ENCODE measurements at regions not wholly inside any gene's neighbourhood (a gene's known extent, or its start where the extent isn't known, plus 50 kb on each side); places are given as distances from the start of the nearest gene placed in this dataset.

DNA sequence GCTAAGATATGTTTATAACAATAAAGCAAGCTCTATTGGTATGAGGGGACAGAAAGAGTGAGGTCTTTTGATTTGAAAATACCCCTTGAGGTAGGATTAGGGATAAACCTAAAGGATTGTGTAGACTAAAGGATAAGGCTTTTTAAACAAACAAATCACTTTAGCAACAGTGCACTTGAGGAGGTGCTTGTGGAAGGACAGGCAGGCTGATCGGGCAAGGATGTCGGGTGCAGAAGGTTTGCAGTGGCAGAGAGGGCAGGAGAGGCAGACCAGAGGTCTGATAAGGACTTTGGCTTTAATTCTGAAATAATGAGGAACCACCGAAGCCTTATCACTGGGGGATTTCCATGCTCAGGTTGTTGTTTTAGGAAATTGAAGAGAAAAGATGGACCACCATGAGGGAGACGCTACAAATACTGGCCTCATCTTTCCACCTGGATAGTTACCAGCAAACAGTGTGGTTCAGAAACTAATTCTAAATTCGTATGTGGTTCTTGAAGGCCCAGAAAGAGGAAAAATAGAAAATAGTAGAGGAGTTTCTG, 119.5 kb upstream of the KLF6 start:
- no peaks in the 10 kb centered on the region for H3K27me3 ChIP-seq (ENCODE audit: insufficient read depth, poor library complexity, severe bottlenecking)
- TF ChIP-seq GABPA (IDR thresholded peaks at IDR 0.05; ENCODE audit: low read depth) (no peak), POLR2AphosphoS5 (IDR thresholded peaks at IDR 0.05; ENCODE audit: low read depth) (no peak), SPI1 (IDR thresholded peaks at IDR 0.05; ENCODE audit: borderline replicate concordance, low read depth) (no peak)
- TF ChIP-seq, protein P1, sequence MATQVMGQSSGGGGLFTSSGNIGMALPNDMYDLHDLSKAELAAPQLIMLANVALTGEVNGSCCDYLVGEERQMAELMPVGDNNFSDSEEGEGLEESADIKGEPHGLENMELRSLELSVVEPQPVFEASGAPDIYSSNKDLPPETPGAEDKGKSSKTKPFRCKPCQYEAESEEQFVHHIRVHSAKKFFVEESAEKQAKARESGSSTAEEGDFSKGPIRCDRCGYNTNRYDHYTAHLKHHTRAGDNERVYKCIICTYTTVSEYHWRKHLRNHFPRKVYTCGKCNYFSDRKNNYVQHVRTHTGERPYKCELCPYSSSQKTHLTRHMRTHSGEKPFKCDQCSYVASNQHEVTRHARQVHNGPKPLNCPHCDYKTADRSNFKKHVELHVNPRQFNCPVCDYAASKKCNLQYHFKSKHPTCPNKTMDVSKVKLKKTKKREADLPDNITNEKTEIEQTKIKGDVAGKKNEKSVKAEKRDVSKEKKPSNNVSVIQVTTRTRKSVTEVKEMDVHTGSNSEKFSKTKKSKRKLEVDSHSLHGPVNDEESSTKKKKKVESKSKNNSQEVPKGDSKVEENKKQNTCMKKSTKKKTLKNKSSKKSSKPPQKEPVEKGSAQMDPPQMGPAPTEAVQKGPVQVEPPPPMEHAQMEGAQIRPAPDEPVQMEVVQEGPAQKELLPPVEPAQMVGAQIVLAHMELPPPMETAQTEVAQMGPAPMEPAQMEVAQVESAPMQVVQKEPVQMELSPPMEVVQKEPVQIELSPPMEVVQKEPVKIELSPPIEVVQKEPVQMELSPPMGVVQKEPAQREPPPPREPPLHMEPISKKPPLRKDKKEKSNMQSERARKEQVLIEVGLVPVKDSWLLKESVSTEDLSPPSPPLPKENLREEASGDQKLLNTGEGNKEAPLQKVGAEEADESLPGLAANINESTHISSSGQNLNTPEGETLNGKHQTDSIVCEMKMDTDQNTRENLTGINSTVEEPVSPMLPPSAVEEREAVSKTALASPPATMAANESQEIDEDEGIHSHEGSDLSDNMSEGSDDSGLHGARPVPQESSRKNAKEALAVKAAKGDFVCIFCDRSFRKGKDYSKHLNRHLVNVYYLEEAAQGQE (IDR thresholded peaks at IDR 0.05; ENCODE audit: insufficient replicate concordance, low read depth), result no peak
- TF ChIP-seq, protein P2, sequence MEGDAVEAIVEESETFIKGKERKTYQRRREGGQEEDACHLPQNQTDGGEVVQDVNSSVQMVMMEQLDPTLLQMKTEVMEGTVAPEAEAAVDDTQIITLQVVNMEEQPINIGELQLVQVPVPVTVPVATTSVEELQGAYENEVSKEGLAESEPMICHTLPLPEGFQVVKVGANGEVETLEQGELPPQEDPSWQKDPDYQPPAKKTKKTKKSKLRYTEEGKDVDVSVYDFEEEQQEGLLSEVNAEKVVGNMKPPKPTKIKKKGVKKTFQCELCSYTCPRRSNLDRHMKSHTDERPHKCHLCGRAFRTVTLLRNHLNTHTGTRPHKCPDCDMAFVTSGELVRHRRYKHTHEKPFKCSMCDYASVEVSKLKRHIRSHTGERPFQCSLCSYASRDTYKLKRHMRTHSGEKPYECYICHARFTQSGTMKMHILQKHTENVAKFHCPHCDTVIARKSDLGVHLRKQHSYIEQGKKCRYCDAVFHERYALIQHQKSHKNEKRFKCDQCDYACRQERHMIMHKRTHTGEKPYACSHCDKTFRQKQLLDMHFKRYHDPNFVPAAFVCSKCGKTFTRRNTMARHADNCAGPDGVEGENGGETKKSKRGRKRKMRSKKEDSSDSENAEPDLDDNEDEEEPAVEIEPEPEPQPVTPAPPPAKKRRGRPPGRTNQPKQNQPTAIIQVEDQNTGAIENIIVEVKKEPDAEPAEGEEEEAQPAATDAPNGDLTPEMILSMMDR (IDR thresholded peaks at IDR 0.05; ENCODE audit: insufficient read depth, low read length), result no peak
- no peak for DNase-seq (ENCODE audit: low read depth in 1 of 2, low spot score in 1 of 2)
- no peak overlapping the region for H3K27ac ChIP-seq (replicated peaks)
- H3K4me3 ChIP-seq (replicated peaks; ENCODE audit: insufficient read depth, low read length), result no peak overlapping the region

DNA sequence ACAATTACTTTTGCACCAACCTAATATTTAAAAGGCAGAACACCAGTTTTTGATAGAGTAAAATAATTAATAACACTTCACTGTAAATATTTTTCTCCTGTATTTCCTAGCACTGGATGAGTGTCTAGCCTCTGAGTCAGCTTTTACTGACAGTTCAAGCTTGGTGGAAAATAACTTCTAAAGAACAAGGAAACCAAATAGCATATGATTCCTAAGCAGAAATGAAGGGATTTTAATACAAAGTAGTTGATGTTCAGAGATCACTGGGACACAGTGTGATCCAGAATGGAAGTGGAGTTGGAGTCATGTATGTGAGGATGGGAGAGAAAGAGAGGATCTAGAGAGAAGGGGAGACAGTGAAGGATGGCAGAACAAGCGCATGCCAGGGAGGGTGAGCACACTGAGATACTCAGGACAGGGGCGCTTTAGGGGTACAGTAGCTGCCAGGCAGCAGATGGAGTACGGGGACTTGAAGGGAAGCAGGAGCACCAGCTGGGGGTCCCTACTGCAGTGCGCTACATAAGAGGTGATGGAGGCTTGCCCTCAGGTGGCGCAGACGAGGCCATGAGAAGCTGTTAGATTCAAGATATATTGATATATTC, 117.9 kb upstream of the KLF6 start:
- no peaks in the 10 kb centered on the region for H3K27me3 ChIP-seq (ENCODE audit: insufficient read depth, poor library complexity, severe bottlenecking)
- no peak overlapping the region for H3K27ac ChIP-seq (replicated peaks)
- DNase-seq (ENCODE audit: low read depth in 1 of 2, low spot score in 1 of 2), result no peak
- no peak overlapping the region for H3K4me3 ChIP-seq (replicated peaks; ENCODE audit: insufficient read depth, low read length)
- no peak for TF ChIP-seq POLR2AphosphoS5 (IDR thresholded peaks at IDR 0.05; ENCODE audit: low read depth)
- TF ChIP-seq, protein P2 (IDR thresholded peaks at IDR 0.05; ENCODE audit: insufficient read depth, low read length), result no peak
- TF ChIP-seq, protein P1 (IDR thresholded peaks at IDR 0.05; ENCODE audit: insufficient replicate concordance, low read depth), result no peak
- no peak for TF ChIP-seq SPI1 (IDR thresholded peaks at IDR 0.05; ENCODE audit: borderline replicate concordance, low read depth)
- no peak for TF ChIP-seq GABPA (IDR thresholded peaks at IDR 0.05; ENCODE audit: low read depth)

DNA sequence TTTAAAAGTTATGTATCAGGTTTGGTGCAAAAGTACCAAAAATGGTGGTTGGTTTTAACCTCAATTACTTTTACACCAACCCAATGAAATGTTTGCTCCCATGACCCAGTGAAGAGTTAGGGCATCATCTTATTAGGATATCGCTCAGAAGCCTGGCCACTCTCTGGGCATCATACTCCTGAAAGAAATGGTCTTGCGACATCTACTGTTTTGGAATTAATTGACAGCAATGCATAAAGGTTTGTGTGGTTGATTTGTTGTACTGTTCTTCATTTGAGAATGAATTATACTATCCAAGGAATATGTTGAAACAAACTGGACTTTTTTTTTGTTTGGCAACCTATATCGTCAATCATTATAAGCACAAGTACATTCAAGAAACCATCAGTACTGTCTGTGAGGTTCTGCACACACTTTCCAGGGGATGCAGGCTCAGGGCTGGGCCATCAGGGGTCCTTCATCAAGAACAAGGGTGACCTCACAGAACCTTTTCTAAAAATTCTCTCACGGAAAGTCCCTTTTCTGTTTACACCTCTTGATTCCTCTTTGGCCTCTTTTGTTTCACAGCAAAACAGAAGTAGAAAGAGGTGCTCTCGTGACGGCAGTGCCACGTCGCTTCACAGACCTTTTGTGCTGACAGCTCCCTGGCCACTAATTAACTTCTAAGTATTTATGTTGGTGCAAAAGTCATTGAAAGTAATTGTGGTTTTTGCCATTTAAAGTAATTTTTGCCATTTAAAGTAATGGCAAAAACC, 117.2 kb upstream of the KLF6 start:
- no peak overlapping the region for H3K27ac ChIP-seq (replicated peaks)
- no peaks in the 10 kb centered on the region for H3K27me3 ChIP-seq (ENCODE audit: insufficient read depth, poor library complexity, severe bottlenecking)
- DNase-seq (ENCODE audit: low read depth in 1 of 2, low spot score in 1 of 2), result no peak
- TF ChIP-seq, protein P2 (IDR thresholded peaks at IDR 0.05; ENCODE audit: insufficient read depth, low read length), result no peak
- TF ChIP-seq SPI1 (IDR thresholded peaks at IDR 0.05; ENCODE audit: borderline replicate concordance, low read depth) (no peak), GABPA (IDR thresholded peaks at IDR 0.05; ENCODE audit: low read depth) (no peak), POLR2AphosphoS5 (IDR thresholded peaks at IDR 0.05; ENCODE audit: low read depth) (no peak)
- TF ChIP-seq, protein P1 (IDR thresholded peaks at IDR 0.05; ENCODE audit: insufficient replicate concordance, low read depth), result no peak
- H3K4me3 ChIP-seq (replicated peaks; ENCODE audit: insufficient read depth, low read length), result no peak overlapping the region
